Stimulated activated CD4-positive, alpha-beta T cell treated with anti-CD3 and anti-CD28 coated beads, Interleukin-2, amount 100 ng/mL, for 24 hours (primary cell): ENCODE measurements at regions not wholly inside any gene's neighbourhood (a gene's known extent, or its start where the extent isn't known, plus 50 kb on each side); places are given as distances from the start of the nearest gene placed in this dataset.
"Not testable (repeated sequence)": the region's sequence is repeated elsewhere in the genome, so short reads cannot be mapped to it uniquely, and the experiment has no call there.

Experiments used
- DNase-seq, 2 donors: peaks; one replicate each; pipeline ENCODE4 v3.0.0-alpha.2; 2020

DNA sequence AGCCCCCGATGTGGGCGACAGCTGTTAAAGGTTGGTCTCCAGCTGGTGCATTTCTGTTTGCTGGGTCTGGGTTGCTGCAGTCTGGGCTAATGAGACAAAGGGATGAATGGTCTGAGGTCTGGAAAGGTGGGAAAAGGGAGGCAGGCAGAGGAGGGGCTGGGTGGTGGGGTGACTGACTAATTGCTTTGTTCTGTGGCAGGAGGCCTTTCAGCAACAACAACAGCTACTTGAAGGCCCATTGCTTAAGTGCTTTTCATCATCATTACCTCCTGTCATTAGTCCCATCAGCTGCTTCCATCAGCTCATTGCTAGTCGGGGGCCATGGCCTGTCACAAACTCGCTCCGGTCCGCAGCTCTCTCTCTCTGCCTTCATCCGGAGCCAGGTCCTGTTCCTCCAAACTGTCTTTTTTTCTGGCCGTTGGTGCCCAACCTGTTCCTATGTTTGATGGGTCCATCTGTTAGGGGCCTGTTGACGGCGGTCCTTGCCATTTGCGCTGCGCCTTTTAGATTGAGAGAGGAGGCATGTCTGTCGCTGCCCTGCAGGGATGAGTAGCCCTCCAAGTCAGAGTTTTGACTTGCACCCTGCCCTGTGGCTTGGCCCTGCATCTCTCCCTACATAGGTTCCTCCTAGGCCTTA lies 105.6 kb upstream of the PLXNA2 start:
- DNase-seq = no peak

DNA sequence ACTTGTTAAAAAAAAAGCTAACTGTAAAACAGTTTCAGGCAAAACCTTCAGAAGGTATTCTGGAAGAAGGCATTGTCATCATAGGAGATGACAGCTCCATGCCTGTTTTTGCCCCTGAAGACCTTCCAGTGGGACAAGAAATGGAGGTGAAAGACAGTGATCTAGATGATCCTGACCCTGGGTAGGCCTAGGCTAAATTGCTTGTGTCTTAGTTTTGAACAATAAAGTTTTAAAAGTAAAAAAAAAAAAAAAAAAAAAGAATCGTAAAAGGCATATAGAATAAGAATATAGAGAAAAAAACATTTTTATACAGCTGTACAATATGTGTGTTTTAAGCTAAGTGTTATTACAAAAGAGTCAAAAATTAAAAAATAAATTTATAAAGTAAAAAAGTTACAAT lies 106.6 kb upstream of the PLXNA2 start:
- no peak for DNase-seq

DNA sequence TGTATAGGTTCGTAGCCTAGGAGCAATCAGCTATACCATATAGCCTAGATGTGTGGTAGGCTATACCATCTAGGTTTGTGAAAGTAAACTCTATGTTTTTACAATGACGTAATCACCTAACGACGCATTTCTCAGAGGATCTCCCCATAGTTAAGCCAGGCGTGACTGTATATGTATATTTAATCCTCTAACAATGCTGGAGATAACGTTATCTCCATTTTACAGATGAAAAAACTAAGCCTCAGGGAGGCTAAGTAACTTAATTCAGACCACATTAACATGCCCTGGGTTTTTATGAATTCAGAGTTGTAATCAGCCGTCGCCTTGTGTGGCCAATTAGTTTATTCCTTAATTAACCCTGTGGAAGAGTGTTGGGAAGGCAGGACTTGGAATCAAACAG lies 107.7 kb upstream of the PLXNA2 start:
- no peak for DNase-seq

DNA sequence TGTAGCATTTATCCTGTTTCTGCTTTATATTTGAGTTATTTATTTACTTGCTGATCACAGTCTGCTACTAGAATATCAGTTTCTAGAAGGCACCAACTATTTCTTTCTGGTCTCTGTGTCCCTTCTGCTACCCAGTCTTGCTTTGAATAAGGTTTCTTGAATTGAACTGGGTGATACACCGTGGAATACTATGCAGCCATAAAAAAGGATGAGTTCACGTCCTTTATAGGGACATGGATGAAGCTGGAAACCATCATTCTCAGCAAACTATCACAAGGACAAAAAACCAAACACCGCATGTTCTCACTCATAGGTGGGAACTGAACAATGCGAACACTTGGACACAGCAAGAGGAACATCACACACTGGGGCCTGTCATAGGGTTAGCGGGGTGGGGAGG lies 109.6 kb upstream of the PLXNA2 start:
- not testable (repeated sequence) for DNase-seq

DNA sequence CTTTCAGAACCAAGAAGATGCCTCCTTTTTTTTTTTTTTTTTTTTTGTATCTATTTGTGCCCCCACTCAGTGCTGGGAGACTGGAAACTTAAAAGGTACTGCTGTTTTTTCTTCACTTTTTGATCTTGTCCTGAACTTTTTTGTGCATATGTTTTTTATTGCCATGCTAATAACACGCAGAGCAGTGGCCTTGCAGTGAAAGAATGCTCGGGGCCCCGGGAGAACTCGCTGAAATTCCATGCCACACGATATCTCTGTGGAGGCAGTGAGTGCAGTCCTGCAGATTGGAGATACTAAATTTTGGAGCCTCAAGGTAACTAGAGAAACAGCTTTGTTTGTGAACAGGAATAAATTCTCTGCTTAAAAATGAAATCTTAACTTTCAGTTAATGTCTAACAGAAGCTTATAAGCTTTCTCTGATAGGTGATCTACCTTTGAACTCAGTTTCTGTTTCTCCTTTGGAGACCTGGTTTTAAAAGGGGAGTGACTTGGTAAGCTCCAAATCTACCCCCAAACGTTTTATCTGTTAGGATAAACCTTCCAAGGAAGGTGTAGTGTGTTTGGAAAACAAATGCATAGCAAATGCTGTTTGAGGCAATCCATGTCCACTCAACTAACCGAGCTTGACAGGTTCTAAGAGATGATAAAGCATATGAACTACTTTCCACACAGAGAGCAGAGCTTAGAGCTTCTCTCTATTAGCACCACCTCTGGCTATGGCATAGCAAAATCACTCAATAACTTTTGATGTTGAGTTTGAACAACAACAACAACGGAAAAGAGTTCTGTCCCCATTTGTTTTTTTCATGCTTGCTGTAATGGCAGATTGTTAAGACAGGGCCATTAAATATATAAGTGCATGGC lies 113.7 kb upstream of the PLXNA2 start:
- DNase-seq = no peak

DNA sequence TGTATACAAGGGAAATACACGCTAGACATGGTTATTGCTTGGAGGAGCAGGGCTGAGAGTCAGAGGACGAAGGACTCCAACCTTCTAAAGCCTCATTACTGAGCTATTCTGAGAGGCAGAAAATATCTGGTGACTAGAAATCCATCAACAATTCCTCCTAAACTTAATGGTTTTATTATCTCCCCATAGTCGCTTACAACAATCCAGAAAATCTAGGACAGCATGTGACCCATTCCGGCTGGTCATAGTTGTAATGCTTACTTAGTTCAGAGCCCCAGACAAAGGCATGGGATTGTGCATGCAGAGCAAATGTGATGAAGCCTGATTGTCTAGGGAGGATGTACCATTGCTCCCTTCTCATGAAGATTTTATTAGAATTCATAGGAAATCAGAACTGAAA lies 114.5 kb upstream of the PLXNA2 start:
- DNase-seq = no peak

DNA sequence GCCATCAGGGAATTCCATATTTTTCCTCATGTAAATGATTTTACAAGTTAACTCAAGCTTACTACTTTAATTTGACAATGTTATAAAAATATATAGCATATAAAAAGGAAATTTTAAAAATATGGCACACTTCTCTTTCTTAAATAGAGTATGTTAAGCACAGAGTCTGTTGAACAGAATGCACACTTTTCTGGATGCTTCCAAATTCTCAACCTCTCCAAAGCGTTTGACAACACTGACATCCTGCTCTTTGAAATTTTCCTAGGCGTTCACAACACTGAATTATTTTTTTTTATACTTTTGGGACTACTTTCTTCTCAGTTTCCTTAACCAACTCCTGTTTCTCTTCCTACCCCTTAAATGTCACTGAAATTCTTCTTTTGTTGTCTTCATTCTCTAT lies 117.8 kb upstream of the PLXNA2 start:
- DNase-seq = no peak

DNA sequence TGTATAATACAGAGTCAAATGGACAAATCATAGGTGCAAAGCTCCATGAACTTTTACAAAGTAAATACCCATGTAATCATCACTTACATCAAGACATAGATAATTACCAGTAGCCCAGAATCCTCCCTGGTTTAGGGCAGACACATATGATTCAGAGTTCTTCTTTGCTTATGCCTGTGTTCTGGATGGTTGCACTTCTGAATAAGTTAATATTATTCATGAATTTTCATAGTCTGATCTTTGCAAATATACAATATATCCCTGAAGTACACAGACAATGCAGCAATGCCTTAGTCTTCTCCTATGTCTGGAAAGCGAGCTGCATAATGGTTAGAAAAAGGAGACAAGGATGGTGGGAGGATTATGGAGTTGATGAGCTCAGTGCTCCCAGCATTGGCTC lies 122.4 kb upstream of the PLXNA2 start:
- DNase-seq = no peak

DNA sequence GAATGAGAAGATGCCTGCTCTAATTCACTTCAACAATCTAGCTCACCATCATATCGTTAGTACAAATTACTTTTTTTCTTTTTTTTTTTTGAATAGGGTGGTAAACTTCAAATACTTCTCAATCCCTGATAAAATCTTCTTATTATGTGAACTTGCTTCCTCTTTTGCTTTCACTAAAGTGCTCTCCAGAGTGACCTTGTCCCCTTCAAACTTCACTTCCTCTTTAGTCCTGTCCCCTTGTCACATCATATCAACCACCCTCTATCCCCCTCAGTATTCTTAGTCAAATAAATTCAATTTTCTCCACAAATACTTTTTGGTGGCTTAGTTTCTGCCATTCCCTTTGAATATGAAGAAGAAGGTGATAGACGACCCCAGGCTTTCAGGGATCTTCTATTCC lies 124.9 kb upstream of the PLXNA2 start:
- DNase-seq = no peak

DNA sequence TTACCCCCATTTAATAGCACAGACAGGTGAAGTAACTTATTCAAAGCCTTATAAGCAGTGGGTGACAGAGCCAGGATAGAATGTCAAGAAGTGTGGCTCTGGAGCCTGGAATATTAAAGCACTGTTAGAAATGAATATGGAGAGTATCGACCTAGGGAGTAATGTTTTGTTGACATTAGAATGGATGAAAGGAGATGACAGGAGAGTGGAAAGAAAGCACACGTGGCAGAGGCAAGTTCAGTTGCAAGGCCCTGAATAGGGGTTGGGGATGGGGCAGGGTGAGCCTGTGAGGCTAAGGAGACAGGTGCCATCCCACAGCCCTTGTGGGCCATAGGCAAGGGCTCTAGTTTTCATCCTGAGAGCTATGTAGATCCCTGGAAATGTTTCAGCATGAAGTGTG lies 125.5 kb upstream of the PLXNA2 start:
- DNase-seq = no peak

DNA sequence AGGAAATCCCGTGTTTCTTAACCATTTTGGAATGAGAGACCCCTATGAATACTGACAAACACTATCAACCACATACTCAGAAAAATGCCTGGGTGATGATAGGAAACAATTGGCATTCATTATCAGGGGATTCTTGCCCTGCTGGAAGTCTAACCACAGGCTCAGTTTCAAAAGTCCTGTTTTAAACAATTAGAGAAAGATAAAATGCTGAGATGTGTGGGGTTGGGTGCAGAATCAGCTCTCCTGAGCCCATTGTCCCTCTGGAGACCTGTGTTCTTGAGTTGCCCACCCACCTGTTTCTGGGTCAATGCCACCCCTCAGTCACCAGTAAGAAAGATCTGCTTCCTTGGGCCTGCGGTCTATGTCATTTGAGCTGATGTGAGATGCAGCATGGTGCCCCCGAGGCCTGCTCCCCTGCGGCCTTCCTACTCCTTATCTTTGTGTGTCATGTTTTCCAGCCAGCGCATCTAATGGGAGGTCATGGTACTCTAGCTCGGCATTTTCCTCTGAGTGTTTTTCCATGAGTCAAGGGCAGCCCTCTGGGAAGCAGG lies 130.3 kb upstream of the PLXNA2 start:
- DNase-seq = no peak

DNA sequence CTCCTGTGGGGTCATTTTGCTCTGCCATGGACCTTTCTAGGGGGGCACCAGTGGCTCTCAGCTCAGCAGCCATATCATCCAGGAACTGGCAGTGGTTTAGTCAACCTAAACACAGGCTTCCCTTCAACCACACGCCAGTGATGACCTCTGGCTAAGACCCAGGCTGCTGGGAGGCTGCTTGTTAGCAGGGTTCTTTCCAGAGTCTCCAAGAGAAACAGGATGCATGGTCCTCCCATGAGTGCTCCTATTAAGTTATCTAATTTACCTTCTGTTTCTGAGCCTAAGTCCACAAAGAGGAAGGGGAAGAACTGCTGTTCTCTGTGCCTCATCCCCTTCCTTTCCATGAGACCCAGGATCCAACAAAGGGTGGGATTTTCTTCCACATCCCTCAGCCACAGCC lies 137.3 kb upstream of the PLXNA2 start:
- no peak for DNase-seq

DNA sequence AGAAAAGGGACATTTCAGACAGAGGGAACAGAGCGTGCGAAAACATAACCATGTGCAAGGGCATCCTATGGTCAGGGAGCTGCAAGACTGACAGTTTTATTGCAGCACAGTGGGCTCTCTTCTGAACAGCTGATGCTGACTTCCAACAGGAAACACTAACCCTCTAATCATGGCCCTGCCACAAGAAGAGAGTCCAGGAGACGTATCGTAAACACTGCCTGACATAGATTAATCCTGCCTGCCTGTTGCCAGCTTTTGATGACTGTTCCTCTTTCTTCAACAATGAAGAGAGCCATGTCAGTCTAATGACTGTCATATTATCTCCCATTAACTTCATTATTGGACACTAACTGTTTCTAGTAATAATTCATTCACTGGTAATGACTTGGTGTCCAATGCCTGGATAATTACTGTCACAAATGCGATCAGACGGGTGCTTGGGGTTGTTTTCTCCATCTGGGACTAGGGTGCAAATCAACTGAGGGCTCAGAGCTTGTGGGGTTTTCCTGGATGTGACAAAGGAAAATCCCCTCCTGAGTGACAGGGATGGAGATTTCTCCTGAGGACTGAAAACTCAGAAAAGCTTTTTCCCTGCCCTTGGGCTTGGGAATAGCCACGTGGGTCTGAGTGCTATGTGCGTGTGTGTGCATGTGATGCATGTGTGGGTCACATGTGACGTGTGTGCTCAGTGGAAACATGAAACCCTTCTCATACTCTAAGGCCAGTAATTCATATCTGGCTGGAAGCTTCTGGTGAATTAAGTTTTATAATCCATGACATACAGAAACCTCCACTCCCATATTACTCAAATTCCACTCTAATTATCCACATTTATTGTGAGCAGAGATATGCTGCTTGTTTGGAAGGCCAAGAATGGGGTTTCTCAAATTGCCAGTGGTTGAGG lies 144.0 kb upstream of the PLXNA2 start:
- DNase-seq = no peak

DNA sequence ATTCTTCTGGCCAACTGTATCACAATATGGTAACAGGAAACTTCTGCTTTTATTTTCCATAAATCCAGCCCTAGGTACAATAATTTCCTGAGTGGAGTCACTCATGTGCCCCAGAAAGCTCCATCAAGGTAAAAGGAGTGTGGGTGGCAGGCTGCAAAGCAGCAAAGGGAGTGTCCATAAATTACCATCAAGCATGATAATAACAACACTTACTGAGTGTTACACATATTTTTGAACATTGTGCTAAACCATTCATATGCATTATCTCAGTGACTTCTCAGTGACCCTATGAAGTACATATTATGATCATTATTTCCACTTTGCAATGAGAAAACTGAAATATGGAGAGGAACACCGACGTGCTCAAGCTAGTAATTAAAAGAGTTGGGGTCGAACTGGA lies 149.2 kb upstream of the PLXNA2 start:
- DNase-seq = no peak

DNA sequence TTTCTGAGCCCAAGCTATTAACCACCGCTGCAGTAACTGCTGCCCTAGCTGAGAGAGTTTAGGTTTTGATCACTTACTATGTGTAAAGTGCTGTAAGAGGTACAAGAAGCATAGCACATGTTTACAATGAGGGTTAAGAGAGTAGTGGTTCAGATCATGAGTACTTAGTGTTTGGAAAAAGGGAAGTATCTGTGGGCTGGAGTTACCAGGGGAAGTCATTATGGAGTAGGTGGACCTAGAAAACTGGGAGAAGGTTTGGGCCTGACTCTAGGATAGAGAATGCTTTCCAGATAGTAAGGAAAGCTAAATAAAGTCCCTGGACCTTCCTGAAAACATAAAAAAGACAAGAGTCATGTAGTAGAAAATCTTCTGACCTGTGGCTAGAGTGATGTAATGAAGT lies 149.6 kb upstream of the PLXNA2 start:
- DNase-seq = no peak

DNA sequence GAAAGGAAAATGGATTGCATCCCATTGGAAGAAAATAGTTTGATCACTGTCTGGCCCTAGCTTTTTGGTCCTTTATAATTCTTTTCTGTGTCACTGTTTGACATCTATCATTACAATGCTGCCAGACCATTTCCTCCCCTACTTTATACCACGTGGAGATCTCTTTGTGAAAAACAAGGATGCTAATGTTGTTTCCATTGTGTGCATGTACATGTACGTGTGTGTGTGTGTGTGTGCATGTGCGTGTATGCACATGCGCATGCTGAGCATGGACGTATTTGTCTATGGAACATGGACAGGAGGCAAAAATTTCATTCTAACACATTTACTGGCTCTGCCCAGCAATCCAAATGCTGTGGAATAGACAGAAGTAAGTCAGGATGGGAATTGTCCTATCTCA lies 153.1 kb upstream of the PLXNA2 start:
- no peak for DNase-seq

DNA sequence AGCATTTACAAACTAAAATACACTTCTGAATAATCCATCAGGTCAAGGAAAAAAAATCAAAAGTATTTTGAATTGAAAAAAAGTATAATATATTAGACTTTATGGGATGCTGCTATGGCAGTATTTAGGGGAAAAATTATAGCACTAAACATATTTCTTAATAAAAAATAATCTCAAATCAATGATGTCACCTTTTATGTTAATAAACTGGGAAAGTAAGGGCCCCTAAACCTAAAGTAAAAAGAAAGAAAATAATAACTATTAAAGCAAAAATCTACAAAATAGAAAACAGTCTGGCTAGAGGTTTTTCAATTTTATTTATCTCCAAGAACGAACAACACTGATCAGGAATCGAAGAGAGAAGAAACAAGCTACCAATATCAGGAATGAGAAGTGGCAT lies 160.8 kb upstream of the PLXNA2 start:
- no peak for DNase-seq

DNA sequence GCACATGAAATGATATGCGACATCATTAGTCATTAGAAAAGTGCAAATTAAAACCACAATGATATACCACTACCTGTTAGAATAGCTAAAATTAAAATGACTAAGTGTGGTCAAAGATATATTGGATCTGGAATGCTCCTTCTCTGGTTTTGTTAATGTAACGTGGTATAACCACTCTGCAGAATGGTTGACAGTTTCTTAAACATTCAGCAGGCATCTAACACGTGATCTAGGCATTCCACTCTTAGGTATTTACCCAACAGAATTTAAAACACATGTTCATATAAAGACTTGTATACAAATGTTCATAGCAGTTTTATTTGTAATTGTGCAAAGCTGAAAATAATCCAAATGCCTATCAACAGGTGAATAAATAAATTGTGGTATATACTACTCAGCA lies 165.0 kb upstream of the PLXNA2 start:
- no peak for DNase-seq

DNA sequence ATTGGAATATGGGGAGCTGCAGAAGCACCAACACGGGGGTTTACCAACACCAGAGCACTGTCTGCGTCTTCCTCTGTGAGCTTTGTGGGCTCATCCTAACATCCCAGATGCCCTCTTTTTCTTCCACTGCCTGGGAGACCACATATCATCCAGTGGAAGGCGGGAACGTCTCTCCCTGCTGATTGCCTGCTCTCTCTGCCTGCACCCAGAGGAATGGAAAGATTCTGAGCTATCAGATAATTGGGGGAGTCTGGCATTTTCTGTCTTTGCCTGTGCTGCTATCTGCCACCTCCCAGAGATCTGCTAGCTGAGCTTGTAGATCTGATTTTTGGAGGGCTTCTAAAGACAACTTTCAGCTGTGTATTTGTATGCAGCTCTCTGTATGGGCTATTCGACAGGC lies 166.2 kb upstream of the PLXNA2 start:
- DNase-seq = no peak

DNA sequence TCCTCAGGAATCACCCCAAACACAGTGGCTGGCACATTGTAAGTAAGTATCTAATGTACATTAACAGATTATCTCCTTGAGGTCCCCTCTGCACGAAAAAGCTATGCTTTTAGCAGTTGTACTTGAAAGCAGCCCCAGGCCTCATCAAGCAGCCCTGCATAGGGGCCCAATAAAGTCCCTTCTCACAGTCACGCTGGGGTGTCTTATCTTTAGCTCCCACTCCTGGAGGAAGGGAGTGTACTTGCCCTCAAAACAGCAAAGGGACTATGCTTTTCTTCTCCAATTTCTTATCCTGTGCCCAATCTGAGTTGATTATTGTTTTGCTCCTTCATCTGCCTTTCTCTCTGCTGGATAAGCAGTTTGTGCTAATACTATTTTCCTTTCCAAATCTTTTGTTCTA lies 168.8 kb upstream of the PLXNA2 start:
- DNase-seq = no peak

DNA sequence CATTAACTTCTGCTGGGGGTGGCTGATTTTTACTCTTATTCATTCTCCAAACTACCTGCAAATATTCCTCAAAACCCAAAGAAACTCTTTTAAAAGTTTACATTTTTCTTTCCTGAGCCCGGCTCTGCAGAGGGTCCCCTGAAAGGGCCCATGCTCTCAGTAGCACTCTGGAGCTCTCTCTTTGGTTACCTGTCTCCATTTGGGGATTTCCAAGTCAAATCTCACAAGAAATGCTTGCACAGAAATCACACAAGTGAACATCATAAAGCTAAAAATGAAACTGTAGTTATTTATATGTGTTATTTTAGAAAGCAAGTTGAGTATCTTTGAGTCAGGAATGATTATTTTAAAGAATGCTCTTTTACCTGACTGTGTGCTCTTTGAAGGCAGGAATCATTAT lies 174.5 kb upstream of the PLXNA2 start:
- DNase-seq = no peak

DNA sequence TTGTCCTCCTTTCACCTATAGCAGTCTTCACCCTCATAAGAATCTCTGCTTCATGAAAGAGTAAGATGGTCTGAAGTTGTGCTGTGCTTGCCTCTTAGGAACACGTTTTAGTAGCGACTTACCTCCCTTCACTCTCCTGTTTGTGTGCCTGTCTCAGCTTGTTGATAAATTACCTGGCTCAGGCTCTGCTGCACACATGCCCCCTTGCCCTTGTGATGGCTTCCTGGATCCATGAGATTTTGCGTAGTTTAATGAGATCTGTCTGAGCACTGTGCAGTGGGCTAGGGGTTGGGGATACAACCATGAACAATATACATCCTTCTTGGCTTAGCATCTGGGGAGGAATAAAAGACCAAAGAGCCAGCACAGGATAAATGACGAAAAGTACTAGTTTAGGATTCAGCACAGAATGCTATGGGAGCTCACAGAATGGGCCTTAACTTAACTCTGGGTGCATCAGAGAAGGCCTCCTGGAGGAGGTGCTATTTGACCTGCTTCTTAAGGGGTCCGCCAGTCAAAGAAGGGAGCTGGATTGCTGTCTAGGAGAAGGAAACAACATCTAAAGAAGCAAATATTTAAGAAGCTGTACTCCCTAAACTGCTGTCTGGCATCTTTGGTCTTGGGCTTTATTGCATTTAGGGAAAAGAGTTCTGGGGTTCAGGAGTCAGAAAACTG lies 175.7 kb upstream of the PLXNA2 start:
- no peak for DNase-seq

DNA sequence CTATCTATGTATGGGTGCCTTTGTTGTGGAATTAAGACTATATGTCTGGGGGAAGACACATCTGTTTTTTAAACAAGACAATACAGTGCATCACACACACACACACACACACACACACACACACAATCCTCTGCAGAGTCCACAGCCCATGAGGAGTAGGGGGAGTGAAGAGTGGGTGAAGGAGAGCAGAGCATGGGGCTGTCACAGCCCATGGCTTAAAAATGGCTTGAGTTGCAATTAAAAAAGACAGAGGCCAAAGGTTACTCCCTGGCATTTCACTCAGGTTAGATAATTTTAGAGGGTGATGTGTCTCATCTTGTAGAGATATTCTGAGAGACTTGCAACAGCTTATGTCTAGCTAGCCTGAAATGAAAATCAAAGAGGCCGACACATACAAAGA lies 176.5 kb upstream of the PLXNA2 start:
- DNase-seq = no peak
